H1 (cell line): ENCODE measurements at regions not wholly inside any gene's neighbourhood (a gene's known extent, or its start where the extent isn't known, plus 50 kb on each side); places are given as distances from the start of the nearest gene placed in this dataset.

Experiments used
- CTCF ChIP-seq, 3 experiments: IDR thresholded peaks; 1 replicate in 2 of 3; 2 replicates in 1 of 3; pipeline versions ENCODE4 v1.5.1 to v1.6.1; 2011; ENCODE audit warnings: low read length in 3 of 3, mild to moderate bottlenecking in 3 of 3, inconsistent platforms in 2 of 3, low read depth in 1 of 3, moderate library complexity in 1 of 3; ENCODE audit not compliant: insufficient read depth in 1 of 3; ENCODE audit errors: control extremely low read depth in 1 of 3
- RAD21 ChIP-seq, 2 experiments: IDR thresholded peaks in 1 of 2; conservative IDR thresholded peaks in 1 of 2; 2 replicates each; pipeline ENCODE4 v1.6.1; 2011; ENCODE audit warnings: low read depth in 2 of 2, low read length in 2 of 2, improper control_type of control experiment in 1 of 2, inconsistent platforms in 1 of 2, mild to moderate bottlenecking in 1 of 2, moderate library complexity in 1 of 2

GRCh38 chr12:94848966-94849365 is 154.5 kb downstream of the NDUFA12 start:
- TF ChIP-seq CTCF (IDR thresholded peaks at IDR 0.05; ENCODE audit: control extremely low read depth in 1 of 3, insufficient read depth in 1 of 3, low read depth in 1 of 3, low read length in 3 of 3) (no peak), RAD21 (IDR thresholded peaks at IDR 0.05 in 1 of 2, conservative IDR thresholded peaks at IDR 0.05 in 1 of 2; ENCODE audit: low read depth in 2 of 2, low read length in 2 of 2) (no peak)
